Activated CD4-positive, alpha-beta T cell treated with anti-CD3 and anti-CD28 coated beads, Interleukin-2, amount 50 U/mL, for 4 hours (primary cell): ENCODE measurements at regions not wholly inside any gene's neighbourhood (a gene's known extent, or its start where the extent isn't known, plus 50 kb on each side); places are given as distances from the start of the nearest gene placed in this dataset.

Source experiments
- DNase-seq, 2 experiments: peaks; one replicate each; pipeline ENCODE4 v3.0.0-alpha.2; 2020

DNA sequence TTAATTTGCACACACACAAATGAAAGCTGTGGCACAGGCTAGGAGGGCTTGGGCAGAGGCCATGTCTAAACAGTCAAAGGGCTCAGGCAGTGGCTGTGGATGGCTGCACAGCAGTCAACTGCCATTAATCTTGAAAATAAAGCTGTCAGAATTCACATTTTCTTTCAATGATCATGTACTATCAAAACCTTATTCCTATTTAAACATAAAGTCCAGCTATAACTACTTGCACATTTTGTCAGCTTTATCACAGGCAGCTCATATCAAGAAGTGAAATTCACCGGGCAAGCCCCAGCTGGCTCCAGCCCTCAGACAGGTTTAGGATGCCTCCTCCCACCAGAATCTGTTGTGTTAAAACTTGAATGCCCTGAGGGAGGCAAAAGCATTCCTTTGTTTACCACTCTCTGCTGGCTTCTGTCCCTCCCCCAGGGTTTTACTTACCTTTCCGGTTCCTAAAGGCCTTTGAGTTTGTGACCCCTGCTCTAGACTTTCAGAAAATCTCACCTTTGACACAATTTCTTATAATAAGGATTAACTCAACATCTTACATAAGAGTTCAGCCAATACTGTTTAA, 54.9 kb upstream of the GRAMD2B start:
- no peak for DNase-seq

DNA sequence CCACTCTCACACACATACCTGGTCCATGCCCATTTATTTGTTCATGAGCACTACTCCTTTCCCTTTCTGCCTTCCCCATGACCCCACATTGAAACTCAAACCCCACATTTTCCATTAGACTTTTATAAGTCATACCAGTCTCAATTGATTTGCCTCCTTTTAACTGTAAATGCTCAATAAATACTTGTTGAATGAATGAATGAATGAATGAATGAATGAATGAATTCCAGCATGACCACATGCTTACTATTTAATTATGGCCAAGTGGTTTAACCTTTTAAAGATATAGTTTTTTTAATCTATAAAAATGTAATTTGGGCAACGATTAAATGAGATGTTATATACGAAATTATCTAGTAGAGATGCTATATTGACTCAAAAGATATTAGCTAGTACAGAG, 54.1 kb upstream of the GRAMD2B start:
- no peak for DNase-seq

DNA sequence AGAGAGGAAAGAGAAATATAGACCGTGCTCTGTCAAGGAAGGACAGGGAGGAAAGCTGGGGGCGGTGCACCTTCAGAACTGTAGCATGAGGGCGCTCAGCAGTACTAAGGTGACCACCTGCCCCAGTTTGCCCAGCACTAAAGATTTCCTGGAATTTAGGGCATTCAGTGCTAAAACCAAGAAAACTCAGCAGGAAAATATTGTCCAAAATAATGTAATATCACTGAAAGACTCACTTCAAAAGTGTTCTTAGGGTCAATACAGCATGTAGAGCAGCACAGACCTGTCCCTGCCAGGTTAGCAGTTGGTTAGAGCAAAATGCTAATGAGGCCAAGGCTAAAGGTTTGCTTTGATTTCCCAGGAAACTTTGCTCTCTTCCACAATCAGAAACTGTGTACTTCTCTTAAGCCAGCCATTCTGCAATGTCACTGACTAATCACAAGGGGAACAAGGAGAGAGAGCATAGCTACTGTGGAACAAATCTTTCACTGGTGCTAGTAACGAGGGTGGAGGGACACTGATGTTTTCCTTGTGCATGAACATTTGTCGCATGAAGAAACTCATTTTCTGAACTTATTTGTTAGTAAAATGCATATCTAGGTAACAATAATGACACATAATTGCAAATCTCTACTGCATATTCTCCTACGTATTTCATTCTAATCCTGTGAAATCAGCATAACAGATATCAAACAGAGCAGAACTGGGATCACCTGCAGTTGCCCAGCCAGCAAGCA, 53.0 kb upstream of the GRAMD2B start:
- DNase-seq: no peak

DNA sequence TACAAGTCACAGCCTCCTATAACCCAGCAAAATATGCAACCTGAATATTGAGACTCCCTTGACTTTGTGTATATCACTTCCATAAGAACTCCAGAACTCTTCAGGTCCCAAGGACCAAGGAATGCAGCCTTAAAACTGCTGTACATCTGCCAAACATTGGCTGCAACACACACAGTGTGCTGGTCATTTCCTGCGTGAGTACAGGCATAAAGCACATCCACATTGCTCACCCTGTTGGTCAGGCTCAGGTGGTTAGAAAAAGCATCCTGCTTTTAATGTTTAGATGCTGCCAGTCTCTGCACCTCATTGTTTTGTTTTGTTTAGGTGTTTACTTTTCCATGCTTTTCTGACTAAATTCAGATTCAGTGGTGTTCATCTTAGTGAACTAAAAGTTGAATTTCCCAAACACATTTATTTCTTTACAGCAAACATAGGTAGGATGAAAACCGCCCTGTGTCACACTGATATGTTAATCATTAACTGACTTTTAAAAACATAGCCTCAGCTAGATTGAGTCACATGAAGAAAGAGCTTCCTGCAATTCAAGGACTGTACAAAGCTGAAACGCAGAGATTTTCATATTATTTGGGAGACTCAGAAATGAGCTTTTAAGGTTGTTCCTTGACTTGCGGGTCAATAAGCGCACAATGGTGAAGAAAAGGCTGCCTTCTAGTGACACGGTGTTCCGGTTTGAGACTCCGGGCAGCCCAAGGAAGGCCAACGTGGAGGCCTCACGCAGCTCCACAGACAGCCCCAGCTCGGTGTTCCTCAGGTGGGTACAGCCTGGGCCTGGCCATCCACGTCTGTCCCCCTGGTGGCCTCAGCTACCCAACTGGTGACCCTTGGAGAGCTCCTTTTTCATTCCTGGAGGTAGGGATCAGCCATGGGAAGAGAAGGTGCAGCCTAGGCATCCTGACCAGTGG, 52.2 kb upstream of the GRAMD2B start:
- no peak for DNase-seq

DNA sequence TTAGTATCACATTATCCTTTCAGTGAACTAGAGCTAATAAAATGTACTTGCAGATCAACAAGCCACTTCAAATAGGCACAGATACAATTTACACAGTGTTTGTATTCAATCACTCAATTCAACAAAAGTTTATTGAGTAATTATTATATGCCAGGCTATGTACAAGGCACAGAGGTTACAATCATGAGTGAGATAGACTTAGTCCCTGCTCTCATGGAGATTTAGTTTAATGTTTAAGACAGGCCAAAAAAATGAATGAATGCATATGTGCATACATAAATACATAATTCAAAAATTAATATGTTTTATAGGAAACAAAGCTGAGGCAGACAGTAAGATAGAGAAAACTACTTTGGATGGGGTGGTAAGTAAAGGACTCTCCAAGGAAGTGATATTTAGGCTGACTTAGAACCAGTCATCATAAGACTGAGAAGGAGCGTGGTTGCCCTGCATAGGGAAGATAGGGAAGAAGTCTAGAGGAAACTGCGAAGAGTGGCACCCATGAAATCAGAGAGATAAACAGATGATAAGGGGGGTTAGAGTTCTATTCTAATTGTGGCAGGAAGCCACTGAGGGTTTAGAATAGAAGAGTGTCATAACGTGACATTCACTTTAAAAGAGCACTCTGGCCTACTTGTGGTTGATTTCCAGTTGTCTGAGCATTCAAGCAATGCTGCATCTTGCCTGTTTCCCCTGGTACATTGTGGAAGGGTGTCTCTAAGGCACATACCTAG, 49.7 kb upstream of the GRAMD2B start:
- DNase-seq: no peak
